HL-60 (cell line): ENCODE measurements at regions not wholly inside any gene's neighbourhood (a gene's known extent, or its start where the extent isn't known, plus 50 kb on each side); places are given as distances from the start of the nearest gene placed in this dataset.
"Not testable (repeated sequence)": the region's sequence is repeated elsewhere in the genome, so short reads cannot be mapped to it uniquely, and the experiment has no call there.

Experiments used
- DNase-seq, 2 experiments: peaks; one replicate each; pipeline ENCODE4 v3.0.0-alpha.2; 2010 to 2020; ENCODE audit warnings: low read depth in 1 of 2, low spot score in 1 of 2
- H3K27ac ChIP-seq: fragments of 250-450 bp; sonication (Bioruptor Pico); replicated peaks from 2 replicates; pipeline ENCODE4 v1.5.1; 2020; ENCODE audit warnings: mild to moderate bottlenecking, moderate library complexity
- H3K27me3 ChIP-seq: fragments of 250-450 bp; sonication (Bioruptor Pico); 2 replicates; pipeline ENCODE4 v1.5.1; 2021; ENCODE audit warnings: mild to moderate bottlenecking, moderate library complexity; ENCODE audit not compliant: insufficient read depth, poor library complexity, severe bottlenecking
- H3K4me3 ChIP-seq: replicated peaks from 2 replicates; pipeline ENCODE4 v1.5.1; 2011; ENCODE audit warnings: mild to moderate bottlenecking, control low read depth, low read length; ENCODE audit not compliant: insufficient read depth
- GABPA ChIP-seq: IDR thresholded peaks from 2 replicates; pipeline ENCODE4 v1.6.1; 2012; ENCODE audit warnings: low read depth
- POLR2AphosphoS5 ChIP-seq: IDR thresholded peaks from 2 replicates; pipeline ENCODE4 v1.6.1; 2012; ENCODE audit warnings: low read depth
- SPI1 ChIP-seq: IDR thresholded peaks from 2 replicates; pipeline ENCODE4 v1.6.1; 2012; ENCODE audit warnings: low read depth, mild to moderate bottlenecking, borderline replicate concordance
- TF ChIP-seq, protein P1 (sequence below): IDR thresholded peaks from one replicate; pipeline ENCODE4 v1.5.1; 2011; ENCODE audit warnings: low read length, control low read depth, inconsistent platforms; ENCODE audit not compliant: insufficient read depth
- TF ChIP-seq, protein P2 (sequence below): IDR thresholded peaks from 2 replicates; pipeline ENCODE4 v1.6.1; 2012; ENCODE audit warnings: low read depth; ENCODE audit not compliant: insufficient replicate concordance

DNA sequence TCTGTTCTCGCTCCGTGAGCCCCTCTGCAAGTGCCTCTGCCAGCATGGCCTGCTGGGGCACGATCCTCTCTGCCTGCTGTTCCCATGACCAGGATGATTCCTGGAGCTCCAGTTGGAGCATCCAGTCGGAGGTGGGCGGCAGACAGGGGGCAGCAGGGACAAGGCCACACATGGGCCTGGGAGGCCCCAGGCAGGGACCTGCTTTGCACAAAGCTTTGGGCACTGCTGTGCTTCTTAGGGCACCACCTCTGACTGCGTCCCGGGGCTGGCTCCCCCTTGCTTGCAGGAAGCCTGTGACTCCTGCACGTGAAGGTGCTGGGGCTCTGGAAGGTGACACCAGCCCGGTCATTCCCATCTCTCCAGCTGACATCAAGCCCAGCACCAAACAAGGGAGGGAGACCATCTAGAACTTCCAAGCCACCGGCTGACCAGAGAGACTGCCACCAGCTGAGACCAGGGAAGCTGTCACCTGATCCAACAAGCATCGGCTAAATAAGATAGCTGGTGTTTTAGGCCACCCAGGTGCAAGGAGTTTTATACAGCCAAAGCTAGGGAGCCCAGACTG lies 174.8 kb upstream of the FOXD4L5 start:
- Histone ChIP-seq H3K4me3 (no peak overlapping the region), H3K27me3 (no peaks in the 10 kb centered on the region), H3K27ac (no peak overlapping the region)
- TF ChIP-seq, protein P1, sequence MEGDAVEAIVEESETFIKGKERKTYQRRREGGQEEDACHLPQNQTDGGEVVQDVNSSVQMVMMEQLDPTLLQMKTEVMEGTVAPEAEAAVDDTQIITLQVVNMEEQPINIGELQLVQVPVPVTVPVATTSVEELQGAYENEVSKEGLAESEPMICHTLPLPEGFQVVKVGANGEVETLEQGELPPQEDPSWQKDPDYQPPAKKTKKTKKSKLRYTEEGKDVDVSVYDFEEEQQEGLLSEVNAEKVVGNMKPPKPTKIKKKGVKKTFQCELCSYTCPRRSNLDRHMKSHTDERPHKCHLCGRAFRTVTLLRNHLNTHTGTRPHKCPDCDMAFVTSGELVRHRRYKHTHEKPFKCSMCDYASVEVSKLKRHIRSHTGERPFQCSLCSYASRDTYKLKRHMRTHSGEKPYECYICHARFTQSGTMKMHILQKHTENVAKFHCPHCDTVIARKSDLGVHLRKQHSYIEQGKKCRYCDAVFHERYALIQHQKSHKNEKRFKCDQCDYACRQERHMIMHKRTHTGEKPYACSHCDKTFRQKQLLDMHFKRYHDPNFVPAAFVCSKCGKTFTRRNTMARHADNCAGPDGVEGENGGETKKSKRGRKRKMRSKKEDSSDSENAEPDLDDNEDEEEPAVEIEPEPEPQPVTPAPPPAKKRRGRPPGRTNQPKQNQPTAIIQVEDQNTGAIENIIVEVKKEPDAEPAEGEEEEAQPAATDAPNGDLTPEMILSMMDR: no peak
- no peak for TF ChIP-seq GABPA
- no peak for TF ChIP-seq SPI1
- TF ChIP-seq, protein P2, sequence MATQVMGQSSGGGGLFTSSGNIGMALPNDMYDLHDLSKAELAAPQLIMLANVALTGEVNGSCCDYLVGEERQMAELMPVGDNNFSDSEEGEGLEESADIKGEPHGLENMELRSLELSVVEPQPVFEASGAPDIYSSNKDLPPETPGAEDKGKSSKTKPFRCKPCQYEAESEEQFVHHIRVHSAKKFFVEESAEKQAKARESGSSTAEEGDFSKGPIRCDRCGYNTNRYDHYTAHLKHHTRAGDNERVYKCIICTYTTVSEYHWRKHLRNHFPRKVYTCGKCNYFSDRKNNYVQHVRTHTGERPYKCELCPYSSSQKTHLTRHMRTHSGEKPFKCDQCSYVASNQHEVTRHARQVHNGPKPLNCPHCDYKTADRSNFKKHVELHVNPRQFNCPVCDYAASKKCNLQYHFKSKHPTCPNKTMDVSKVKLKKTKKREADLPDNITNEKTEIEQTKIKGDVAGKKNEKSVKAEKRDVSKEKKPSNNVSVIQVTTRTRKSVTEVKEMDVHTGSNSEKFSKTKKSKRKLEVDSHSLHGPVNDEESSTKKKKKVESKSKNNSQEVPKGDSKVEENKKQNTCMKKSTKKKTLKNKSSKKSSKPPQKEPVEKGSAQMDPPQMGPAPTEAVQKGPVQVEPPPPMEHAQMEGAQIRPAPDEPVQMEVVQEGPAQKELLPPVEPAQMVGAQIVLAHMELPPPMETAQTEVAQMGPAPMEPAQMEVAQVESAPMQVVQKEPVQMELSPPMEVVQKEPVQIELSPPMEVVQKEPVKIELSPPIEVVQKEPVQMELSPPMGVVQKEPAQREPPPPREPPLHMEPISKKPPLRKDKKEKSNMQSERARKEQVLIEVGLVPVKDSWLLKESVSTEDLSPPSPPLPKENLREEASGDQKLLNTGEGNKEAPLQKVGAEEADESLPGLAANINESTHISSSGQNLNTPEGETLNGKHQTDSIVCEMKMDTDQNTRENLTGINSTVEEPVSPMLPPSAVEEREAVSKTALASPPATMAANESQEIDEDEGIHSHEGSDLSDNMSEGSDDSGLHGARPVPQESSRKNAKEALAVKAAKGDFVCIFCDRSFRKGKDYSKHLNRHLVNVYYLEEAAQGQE: no peak
- no peak for TF ChIP-seq POLR2AphosphoS5
- no peak for DNase-seq

DNA sequence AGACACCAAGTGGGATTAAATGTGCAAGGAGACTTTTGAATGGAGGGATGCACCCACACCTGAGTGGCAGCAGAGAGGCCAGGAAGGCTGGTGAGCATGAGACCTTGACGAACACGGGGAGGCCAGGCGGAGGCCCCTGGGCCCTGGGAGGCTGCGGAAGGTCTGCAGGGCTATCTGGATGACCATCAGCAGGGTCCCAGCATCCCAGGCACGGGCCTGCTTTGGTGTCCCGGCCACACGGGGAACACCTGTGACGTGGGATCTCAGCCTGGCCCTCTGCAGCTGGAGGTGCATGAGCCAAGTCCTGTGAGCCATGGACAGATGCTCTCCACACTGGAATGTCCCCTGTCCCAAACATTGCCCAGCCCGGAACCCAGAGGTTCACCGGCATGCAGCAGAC lies 174.0 kb upstream of the FOXD4L5 start:
- TF ChIP-seq SPI1 (no peak), POLR2AphosphoS5 (no peak), GABPA (no peak)
- TF ChIP-seq, protein P2: no peak
- TF ChIP-seq, protein P1: no peak
- Histone ChIP-seq H3K27me3 (no peaks in the 10 kb centered on the region), H3K27ac (no peak overlapping the region), H3K4me3 (no peak overlapping the region)
- no peak for DNase-seq

DNA sequence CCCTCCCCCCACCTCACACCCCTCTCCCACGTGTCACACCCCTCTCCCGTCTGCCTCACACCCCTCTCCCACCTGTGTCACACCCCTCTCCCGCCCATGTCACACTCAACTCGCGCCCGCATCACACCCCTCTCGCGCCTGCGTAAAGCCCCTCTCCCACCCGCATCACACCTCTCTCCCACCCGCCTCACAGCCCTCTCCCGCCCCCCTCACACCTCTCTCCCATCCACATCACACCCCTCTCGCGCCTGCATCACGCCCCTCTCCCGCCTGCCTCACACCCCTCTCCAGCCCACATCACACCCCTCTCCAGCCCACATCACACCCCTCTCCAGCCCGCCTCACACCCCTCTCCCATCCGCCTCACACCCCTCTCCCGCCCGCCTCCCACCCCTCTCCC lies 173.5 kb upstream of the FOXD4L5 start:
- TF ChIP-seq GABPA (no peak), SPI1 (no peak), POLR2AphosphoS5 (no peak)
- TF ChIP-seq, protein P2: no peak
- TF ChIP-seq, protein P1: no peak

DNA sequence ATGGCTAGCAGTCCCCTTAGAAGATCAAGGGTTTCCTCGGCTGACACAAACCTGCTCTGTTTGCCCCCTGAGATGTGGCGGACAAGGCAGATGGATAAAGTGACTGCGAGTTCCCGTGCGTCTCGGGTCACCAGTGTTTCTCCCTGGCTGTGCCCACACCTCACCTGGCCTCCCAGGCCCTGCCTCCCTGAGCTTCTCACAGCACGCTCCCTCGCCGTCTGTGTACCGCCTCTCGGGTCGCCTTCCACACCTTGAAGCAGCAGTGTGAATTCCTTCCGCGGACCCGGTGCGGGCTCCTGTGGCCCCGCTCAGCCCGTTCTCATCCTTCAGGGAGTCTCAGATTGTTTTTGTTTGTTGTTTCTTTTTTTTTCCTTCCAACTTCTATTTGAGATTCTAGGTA lies 172.0 kb upstream of the FOXD4L5 start:
- not testable (repeated sequence) for DNase-seq, H3K27ac ChIP-seq, H3K4me3 ChIP-seq, H3K27me3 ChIP-seq

More for the DNA sequence above, 173.5 kb upstream of the FOXD4L5 start:
- DNase-seq: no peak
- Histone ChIP-seq H3K27me3 (no peaks in the 10 kb centered on the region), H3K27ac (no peak overlapping the region), H3K4me3 (no peak overlapping the region)

DNA sequence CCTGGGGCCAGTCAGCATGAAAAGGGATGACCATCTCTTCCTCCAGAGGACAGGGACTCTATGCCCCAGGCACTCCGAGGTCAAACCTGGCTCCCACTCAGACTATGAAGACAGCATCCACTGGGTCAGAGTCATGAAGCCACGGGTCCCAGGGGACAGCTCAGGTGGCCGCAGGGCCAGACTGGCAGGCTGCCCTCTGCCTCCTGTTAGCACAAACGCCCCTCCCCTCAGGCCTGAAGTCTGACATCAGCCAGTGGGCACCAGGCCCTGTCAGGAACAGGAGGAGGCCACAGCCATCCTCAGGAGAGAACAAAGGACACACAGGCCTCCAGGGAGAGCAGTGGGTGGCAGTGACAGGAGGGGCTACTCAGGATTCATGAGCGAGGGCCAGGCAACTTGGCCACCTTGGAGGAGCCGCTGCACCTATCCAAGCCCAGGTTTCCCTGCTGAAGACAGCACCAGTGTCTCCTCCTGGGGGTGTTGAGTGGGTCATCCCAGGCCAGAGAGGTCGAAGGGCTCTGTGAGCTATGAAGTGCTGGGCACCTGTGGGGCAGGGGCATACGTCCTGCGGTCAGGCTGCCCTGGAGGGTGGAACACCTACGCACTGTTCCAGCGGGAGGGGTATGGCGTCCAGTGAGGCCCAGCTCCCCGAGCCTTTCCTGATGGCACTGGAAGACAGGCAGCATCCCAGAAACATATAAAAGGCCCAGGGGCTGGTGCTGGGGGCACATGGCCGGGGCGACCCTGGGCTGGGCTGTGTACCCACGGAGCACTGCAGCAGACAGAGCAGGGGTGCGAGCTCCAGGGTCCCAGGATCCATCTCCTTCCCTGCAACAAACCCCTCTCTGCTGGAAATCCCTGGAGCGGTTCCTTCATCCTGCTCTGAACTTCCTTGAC lies 171.0 kb upstream of the FOXD4L5 start:
- not testable (repeated sequence) for H3K27me3 ChIP-seq, H3K27ac ChIP-seq, H3K4me3 ChIP-seq, DNase-seq
